H1 (cell line): ENCODE measurements at regions not wholly inside any gene's neighbourhood (a gene's known extent, or its start where the extent isn't known, plus 50 kb on each side); places are given as distances from the start of the nearest gene placed in this dataset.
"Not testable (repeated sequence)": the region's sequence is repeated elsewhere in the genome, so short reads cannot be mapped to it uniquely, and the experiment has no call there.

Source experiments
- CTCF ChIA-PET: fragments of 300-600 bp; sonication (Branson Sonifier 250); formaldehyde crosslinking; loops from one replicate; lab custom pipeline; 2021; ENCODE audit not compliant: partially characterized antibody; lab: Charles Lee
- POLR2A ChIA-PET: fragments of 300-600 bp; sonication (Branson Sonifier 250); formaldehyde crosslinking; loops from one replicate; lab custom pipeline; 2021; ENCODE audit warnings: inconsistent platforms; ENCODE audit not compliant: partially characterized antibody; lab: Charles Lee
- DNase-seq, 2 experiments: peaks; one replicate each; pipeline versions ENCODE4 v3.0.0 to v3.0.0-alpha.2; 2010 to 2022; ENCODE audit warnings: low spot score in 2 of 2, low read depth in 1 of 2, mixed read lengths in 1 of 2
- FAIRE-seq: peaks from 2 replicates; lab custom pipeline; 2011; peaks lifted over from hg19 to GRCh38; lab: Jason Lieb, UNC
- H2AFZ ChIP-seq: 2 replicates; pipeline ENCODE4 v1.8.1; 2012; ENCODE audit warnings: low read length, inconsistent platforms
- H2AK5ac ChIP-seq: 2 replicates; pipeline ENCODE4 v1.6.1; 2013; ENCODE audit warnings: low read depth, low read length
- H2BK120ac ChIP-seq: replicated peaks from 2 replicates; pipeline ENCODE3; 2013; ENCODE audit warnings: low read depth, low read length, inconsistent platforms
- H2BK12ac ChIP-seq: 2 replicates; pipeline ENCODE4 v1.6.1; 2013; ENCODE audit warnings: low read depth, low read length
- H2BK15ac ChIP-seq: 2 replicates; pipeline ENCODE4 v1.6.1; 2013; ENCODE audit warnings: low read length
- H2BK20ac ChIP-seq: 2 replicates; pipeline ENCODE4 v1.6.1; 2013; ENCODE audit warnings: low read length
- H2BK5ac ChIP-seq: 2 replicates; pipeline ENCODE4 v1.6.1; 2013; ENCODE audit warnings: low read depth, low read length
- H3K14ac ChIP-seq: 2 replicates; pipeline ENCODE4 v1.6.1; 2013; ENCODE audit warnings: inconsistent platforms; ENCODE audit not compliant: insufficient read length
- H3K18ac ChIP-seq: 2 replicates; pipeline ENCODE4 v1.6.1; 2013; ENCODE audit warnings: low read length; ENCODE audit errors: extremely low read depth
- H3K23ac ChIP-seq: 2 replicates; pipeline ENCODE4 v1.6.1; 2013; ENCODE audit warnings: inconsistent platforms; ENCODE audit not compliant: insufficient read length
- H3K23me2 ChIP-seq: 2 replicates; pipeline ENCODE4 v1.6.1; 2013; ENCODE audit warnings: low read depth, low read length
- H3K27ac ChIP-seq: 2 replicates; pipeline ENCODE4 v1.6.1; 2011; ENCODE audit warnings: low read depth, low read length, inconsistent platforms
- H3K27me3 ChIP-seq, 4 experiments: replicated peaks in 1 of 4; 1 replicate in 1 of 4; 2 replicates in 3 of 4; pipeline versions ENCODE4 v1.6.1 to v1.8.1; 2011 to 2013; ENCODE audit warnings: low read length in 3 of 4, mild to moderate bottlenecking in 3 of 4, inconsistent platforms in 2 of 4, mixed read lengths in 2 of 4, moderate library complexity in 1 of 4; ENCODE audit not compliant: control insufficient read depth in 3 of 4, insufficient read depth in 3 of 4; ENCODE audit errors: extremely low read depth in 1 of 4
- H3K36me3 ChIP-seq, 4 experiments: 2 replicates each; pipeline versions ENCODE4 v1.6.1 to v1.8.1; 2011 to 2013; ENCODE audit warnings: mild to moderate bottlenecking in 4 of 4, low read length in 3 of 4, moderate library complexity in 2 of 4, control low read depth in 1 of 4, inconsistent platforms in 1 of 4; ENCODE audit not compliant: insufficient read depth in 4 of 4, control insufficient read depth in 2 of 4
- H3K4ac ChIP-seq: replicated peaks from 2 replicates; pipeline ENCODE3; 2013; ENCODE audit warnings: low read length, low read depth, mixed read lengths, inconsistent platforms; ENCODE audit not compliant: insufficient read length
- H3K4me1 ChIP-seq, 4 experiments: replicated peaks in 1 of 4; 1 replicate in 1 of 4; 2 replicates in 3 of 4; pipeline versions ENCODE4 v1.6.1 to v1.8.1; 2011 to 2013; ENCODE audit warnings: low read length in 3 of 4, inconsistent platforms in 2 of 4, mixed read lengths in 1 of 4; ENCODE audit not compliant: insufficient read depth in 4 of 4, control insufficient read depth in 3 of 4
- H3K4me2 ChIP-seq, 2 experiments: 2 replicates each; pipeline versions ENCODE4 v1.6.1 to v1.8.1; 2011 to 2013; ENCODE audit warnings: low read depth in 2 of 2, low read length in 2 of 2, control low read depth in 1 of 2, inconsistent platforms in 1 of 2, mild to moderate bottlenecking in 1 of 2; ENCODE audit not compliant: insufficient read depth in 1 of 2
- H3K4me3 ChIP-seq, 4 experiments: fragments of 200-600, 300-600 bp in 1 of 4; sonication (generic), shearing (Covaris generic), sonication (Bioruptor Twin) in 1 of 4; 2 replicates each; pipeline versions ENCODE4 v1.5.1 to v1.8.1; 2011 to 2016; ENCODE audit warnings: low read length in 4 of 4, low read depth in 3 of 4, control low read depth in 2 of 4, inconsistent platforms in 2 of 4, mild to moderate bottlenecking in 2 of 4, mixed read lengths in 1 of 4, moderate library complexity in 1 of 4; ENCODE audit not compliant: insufficient read depth in 2 of 4; ENCODE audit errors: extremely low read depth in 1 of 4
- H3K56ac ChIP-seq: replicated peaks from 2 replicates; pipeline ENCODE3; 2013; ENCODE audit warnings: low read depth, mild to moderate bottlenecking, mixed read lengths, low read length, inconsistent platforms; ENCODE audit not compliant: insufficient read length
- H3K79me1 ChIP-seq: 2 replicates; pipeline ENCODE4 v1.6.1; 2013; ENCODE audit warnings: low read depth, low read length, control low read depth
- H3K79me2 ChIP-seq, 2 experiments: 2 replicates each; pipeline versions ENCODE4 v1.6.1 to v1.8.1; 2012 to 2013; ENCODE audit warnings: low read length in 2 of 2, mild to moderate bottlenecking in 2 of 2, inconsistent platforms in 1 of 2; ENCODE audit not compliant: insufficient read depth in 2 of 2, control insufficient read depth in 1 of 2
- H3K9ac ChIP-seq, 4 experiments: replicated peaks in 1 of 4; 1 replicate in 1 of 4; 2 replicates in 3 of 4; pipeline versions ENCODE4 v1.6.1 to v1.8.1; 2011 to 2013; ENCODE audit warnings: low read depth in 3 of 4, low read length in 3 of 4, control low read depth in 2 of 4, mild to moderate bottlenecking in 2 of 4, moderate library complexity in 2 of 4, inconsistent platforms in 1 of 4; ENCODE audit errors: extremely low read depth in 1 of 4
- H3K9me3 ChIP-seq, 2 experiments: 2 replicates each; pipeline versions ENCODE4 v1.6.1 to v1.8.1; 2012 to 2013; ENCODE audit warnings: mild to moderate bottlenecking in 2 of 2, moderate library complexity in 2 of 2, control low read depth in 1 of 2, inconsistent platforms in 1 of 2, low read depth in 1 of 2, low read length in 1 of 2, mixed read lengths in 1 of 2; ENCODE audit not compliant: insufficient read depth in 2 of 2
- H4K20me1 ChIP-seq, 2 experiments: replicated peaks in 1 of 2; 2 replicates each; pipeline versions ENCODE3 to v1.8.1; 2011 to 2013; ENCODE audit warnings: inconsistent platforms in 2 of 2, low read length in 2 of 2, mild to moderate bottlenecking in 1 of 2; ENCODE audit not compliant: insufficient read depth in 2 of 2, control insufficient read depth in 1 of 2
- H4K5ac ChIP-seq: 2 replicates; pipeline ENCODE4 v1.6.1; 2013; ENCODE audit warnings: low read length, low read depth, mixed read lengths, inconsistent platforms; ENCODE audit not compliant: insufficient read length
- H4K8ac ChIP-seq: 2 replicates; pipeline ENCODE4 v1.8.0; 2013; ENCODE audit warnings: mild to moderate bottlenecking, moderate library complexity, low read length, inconsistent platforms; ENCODE audit not compliant: insufficient read depth; ENCODE audit errors: extremely low read depth
- H4K91ac ChIP-seq: replicated peaks from 2 replicates; pipeline ENCODE3; 2013; ENCODE audit warnings: low read length, mixed read lengths, inconsistent platforms; ENCODE audit not compliant: insufficient read length
- WGBS, 2 experiments: shearing (Covaris generic) in 1 of 2; methylation state at CpG; one replicate each; pipeline versions ENCODE4 v1.1.6 to v1.1.7; 2013 to 2015; ENCODE audit warnings: low lambda C conversion rate in 2 of 2, mixed read lengths in 2 of 2, inconsistent platforms in 1 of 2, low coverage in 1 of 2, missing lambda C conversion rate in 1 of 2; ENCODE audit not compliant: insufficient replicate concordance in 2 of 2, insufficient coverage in 1 of 2, insufficient read length in 1 of 2; ENCODE audit errors: extremely low coverage in 1 of 2, missing lambda C conversion rate in 1 of 2; 5-methylcytosine and 5-hydroxymethylcytosine counted together

DNA sequence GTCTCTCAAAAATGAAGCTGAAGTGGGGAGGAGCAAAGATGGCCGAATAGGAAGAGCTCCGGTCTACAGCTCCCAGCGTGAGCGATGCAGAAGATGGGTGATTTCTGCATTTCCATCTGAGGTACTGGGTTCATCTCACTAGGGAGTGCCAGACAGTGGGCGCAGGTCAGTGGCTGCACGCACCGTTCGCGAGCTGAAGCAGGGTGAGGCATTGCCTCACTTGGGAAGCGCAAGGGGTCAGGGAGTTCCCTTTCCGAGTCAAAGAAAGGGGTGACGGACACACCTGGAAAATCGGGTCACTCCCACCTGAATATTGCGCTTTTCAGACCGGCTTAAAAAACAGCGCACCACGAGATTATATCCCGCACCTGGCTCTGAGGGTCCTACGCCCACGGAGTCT lies 132.8 kb downstream of the RSL24D1 start:
- H2BK12ac ChIP-seq, H2BK5ac ChIP-seq, H3K27ac ChIP-seq, H3K79me2 ChIP-seq, H2BK20ac ChIP-seq, H3K4ac ChIP-seq, H3K27me3 ChIP-seq, H4K20me1 ChIP-seq, H4K91ac ChIP-seq, H3K23ac ChIP-seq, H3K79me1 ChIP-seq, H2AK5ac ChIP-seq, H3K14ac ChIP-seq, H2AFZ ChIP-seq, H3K18ac ChIP-seq, FAIRE-seq, CTCF ChIA-PET, H3K4me3 ChIP-seq, H3K9ac ChIP-seq, H3K56ac ChIP-seq, H3K23me2 ChIP-seq, POLR2A ChIA-PET, H2BK15ac ChIP-seq, H4K5ac ChIP-seq, H3K36me3 ChIP-seq, H4K8ac ChIP-seq, H3K4me1 ChIP-seq, H2BK120ac ChIP-seq, H3K4me2 ChIP-seq: not testable (repeated sequence)
- WGBS, 2 experiments: 92% methylated on average over 11 of the region's 20 CpGs; no CpG with 5 or more reads in 1 of the 2 experiments
- DNase-seq: peak in 1 of 2 experiments; percentile 41
- H3K9me3 ChIP-seq: peaks cover 13 to 19% of the 10 kb centered on the region in 2 experiments
